NCI-H1417 (cell line): ENCODE measurements at regions not wholly inside any gene's neighbourhood (a gene's known extent, or its start where the extent isn't known, plus 50 kb on each side); places are given as distances from the start of the nearest gene placed in this dataset.

Experiments used
- DNase-seq, 3 experiments: peaks; one replicate each; lab custom pipeline; 2025; lab: John Stamatoyannopoulos, UW

DNA sequence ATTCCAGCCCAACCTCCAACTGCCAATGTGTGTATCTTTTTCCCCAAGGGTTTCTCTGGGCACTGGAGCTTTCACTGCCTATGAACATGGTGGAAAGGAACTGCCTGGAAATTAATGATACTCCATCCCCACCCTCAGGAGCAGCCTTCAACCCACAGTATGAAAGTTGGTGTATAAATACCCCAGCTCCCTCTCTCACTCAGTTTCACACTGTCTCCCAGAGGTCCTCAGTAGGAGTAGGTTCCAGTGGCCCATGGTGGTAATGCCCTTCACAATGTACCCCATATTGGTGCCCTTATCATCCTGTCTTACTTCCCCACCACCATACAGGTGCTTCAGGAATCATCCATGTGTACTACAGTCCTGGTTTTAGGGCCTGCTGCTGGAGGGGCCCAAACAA is 462.6 kb downstream of the MIAT start:
- no peak for DNase-seq

DNA sequence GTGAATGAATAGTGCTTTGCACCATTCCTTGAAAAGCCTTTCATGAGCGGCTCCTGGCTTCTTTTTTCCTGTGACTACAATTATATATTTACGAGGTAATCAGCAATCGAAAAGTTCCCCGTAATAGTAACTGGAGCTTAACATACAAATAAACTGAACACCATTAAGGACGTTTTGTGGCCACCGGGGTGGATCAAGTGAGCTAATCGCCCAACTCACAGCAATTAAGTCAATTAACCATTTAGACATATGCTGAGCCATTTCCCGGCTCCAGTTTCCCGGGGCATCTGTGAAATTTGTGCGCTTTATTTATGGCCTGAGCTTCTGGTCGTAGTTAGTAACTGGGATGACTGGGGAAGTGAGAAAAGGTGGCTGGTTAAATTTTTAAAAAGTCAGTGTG is 465.2 kb downstream of the MIAT start:
- DNase-seq = peak in 1 of 3 experiments; percentile 8

DNA sequence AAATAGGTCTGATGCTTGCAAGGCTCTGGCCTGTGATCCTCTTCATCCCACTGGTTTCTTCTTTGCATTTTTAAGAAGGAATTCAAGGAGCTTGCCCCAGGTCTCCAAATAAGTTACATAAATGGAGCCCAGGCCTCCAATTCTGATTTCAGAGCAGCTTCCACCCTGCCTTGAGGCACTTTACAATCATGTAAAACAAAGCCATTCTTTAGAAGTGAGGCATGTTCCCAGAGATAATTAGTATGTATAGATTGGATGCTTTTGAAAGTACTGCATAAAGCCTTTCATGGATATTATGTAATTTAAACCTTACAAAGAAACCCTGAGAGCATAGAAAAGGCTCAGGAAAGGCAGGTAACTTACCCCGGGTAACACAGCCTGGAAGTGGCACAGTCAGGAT is 466.5 kb downstream of the MIAT start:
- DNase-seq = no peak

DNA sequence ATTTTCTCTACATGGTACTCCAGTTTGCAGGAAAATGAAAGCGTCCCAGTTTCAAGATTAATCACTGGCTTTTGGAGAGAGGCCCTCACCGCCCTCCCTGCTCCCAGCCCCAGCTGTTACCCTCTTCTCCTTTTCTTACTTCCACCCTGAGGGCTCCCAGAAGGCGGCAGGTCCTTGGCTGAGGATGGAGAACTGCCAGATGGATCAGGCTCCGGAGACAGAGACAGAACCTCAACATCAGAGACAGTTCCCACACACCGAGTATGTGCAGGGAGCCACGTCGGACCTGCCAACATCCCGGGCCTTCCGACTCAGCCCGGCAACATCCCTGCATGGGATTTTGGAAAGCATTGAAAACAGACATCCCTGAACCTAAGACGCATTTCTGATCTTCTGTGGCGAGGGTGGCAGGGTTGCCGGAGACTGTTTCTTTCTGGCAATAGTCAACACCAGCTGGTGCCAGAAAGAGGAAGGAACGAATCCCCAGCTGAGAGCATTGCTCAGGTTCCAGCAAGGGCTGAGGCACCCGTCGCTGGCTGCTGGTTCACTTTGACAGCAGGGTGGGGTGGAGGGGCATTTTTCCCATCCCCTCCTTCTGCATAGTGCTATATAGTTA is 467.1 kb downstream of the MIAT start:
- no peak for DNase-seq

DNA sequence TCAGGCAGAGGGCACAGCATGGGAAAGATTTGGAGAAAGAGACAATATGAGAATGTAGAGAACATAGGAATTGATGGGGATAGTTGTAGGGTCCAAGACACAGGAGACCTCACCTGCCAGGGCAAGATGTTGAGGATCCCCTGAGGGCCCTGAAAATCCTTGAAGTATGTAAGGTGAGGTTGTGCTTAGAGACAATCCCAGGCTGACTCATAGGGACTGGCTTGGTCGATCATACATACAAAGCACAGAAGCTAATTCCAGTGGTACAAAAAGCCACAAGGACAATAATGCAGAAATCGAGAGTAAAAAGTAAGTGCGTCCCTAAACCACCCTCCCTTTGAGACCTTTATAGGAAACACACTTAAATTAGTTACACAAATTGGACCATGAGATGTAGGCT is 468.2 kb downstream of the MIAT start:
- DNase-seq = no peak

DNA sequence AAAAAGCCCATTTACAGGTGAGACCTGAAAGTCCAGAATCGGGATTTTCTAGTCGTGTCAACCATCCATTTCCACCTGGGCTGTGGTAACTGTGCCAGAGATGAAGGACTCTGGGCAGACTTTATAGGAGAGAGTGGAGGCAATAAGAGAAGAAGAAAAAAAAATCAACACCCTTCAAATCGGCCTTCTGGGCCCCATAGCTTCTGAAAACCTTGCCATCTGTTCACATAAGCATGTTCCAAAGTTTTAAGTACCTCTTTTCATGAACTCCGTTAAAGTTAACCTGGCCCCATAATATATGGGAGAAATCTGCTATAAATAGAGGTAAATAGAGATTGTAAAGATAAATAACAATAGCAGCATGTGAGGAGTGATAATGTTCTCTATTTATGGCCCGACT is 470.5 kb downstream of the MIAT start:
- no peak for DNase-seq

DNA sequence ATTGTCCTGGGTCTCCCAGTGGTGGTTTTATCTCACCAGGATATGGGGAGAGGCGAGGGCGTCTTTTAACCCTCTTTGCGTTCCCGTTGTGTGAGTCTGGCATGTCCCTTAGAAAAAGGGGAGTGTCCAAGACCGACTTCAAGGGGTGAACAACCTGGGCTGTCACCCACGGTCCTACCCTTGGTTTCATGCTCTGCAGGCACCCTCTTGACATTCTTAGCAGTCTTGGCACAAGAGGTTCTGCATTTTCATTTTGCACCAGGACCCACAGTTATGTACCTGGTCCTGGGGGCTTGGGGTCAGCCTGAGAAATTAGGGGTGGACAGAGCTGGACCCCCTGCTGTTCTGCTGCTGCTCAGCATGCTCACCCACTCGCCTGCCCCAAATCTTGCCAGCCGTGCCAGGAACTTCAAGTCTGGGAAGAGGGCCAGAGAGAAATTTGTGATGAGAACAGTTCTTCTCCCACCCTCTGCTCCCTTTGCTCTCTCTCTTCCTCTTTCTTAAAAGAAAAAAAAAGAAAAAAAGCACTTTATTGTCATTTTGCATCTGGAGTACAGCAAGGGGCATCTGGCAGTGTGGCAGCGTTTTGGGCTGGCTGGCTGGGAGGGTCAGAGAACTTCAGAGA is 471.2 kb downstream of the MIAT start:
- no peak for DNase-seq

DNA sequence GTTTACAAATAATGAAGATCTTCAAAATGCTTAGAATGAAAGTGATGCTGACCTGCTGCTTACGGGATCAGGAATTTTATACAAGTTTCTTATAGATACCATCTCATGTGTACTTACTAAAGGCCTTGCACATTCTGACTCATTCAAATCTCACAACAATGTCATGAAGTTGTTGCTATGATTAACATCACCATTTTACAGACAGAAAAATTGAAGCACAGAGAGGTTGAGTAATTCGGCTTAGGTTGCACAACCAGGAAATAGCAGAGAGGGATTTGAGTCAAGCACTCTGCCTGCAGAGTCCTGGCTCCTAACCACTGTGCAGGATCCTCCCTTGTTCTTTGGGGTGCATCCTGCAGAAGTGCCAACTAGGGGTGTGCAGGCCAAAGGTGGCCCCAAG is 471.9 kb downstream of the MIAT start:
- no peak for DNase-seq

DNA sequence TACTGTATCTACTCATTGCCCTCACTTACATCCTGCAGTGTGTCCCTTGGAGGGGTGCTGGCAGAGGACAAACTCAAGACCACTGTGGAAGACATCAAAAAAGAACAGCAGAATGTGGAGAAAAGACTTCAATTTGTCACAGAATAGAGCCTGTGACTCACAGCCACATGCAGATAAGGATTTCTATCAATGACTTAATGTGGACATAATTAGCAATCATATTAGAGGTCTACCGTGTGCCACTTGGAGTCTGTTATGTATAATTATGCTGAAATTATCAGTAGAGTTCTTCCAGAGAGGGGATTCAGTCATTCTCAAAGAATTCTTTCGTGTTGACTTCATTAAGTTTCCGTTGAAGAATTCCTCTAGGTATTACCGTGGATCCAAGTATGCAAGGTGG is 473.5 kb downstream of the MIAT start:
- DNase-seq = no peak

DNA sequence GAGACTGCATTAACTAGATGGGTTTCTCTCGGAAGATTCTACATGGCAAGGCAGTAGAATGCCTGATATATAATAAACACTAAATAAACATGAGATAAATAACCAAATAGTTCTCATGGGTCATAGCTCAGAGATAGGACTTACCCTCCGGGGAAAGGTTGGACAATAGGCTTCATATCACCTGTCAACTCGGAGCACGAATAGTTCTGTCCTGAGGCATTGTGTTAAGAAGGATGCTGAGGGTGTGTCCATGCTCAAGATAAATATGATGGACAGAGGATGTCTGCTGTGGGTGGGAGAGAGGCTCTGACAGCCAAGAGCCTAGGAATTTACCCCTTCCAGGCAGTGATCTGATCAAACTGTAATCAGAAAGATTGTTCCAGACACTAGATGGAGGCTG is 474.0 kb downstream of the MIAT start:
- DNase-seq = no peak

DNA sequence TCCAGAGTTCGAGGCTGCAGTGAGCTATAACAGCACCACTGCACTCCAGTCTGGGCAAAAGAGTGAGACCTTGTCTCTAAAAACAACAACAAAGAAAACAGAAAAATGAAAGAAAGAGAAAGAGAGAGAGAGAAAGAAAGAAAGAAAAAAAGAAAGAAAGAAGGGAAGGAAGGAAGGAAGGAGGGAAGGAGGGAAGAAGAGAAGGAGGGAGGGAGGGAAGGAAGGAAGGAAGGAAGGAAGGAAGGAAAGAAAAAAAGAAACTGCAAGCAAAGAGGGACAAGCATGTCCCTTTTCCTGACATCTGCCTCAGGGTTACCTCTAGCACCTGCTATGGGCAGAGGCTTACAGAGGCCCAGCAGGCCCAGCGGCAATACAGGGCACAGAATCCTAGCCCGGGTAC is 475.0 kb downstream of the MIAT start:
- DNase-seq = no peak

DNA sequence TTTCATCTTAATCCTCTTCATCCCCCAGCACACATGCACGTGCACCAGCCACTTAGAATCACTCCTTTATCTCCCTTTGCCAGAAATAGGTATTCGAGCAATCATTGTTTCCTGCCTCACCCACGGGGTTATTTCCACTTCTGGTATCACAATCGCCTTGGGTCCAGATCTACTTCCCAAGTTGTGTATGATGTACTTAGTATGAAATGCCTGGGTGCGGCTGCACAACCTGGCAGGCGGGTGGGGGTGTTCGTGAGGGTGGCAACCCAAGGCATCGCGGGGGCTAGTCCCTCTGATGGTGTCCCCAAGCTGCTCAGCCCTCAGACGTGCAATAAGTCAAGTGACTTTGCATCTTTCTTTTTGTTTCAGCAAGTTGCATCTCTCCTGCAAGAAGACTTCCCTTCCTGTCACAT is 475.6 kb downstream of the MIAT start:
- no peak for DNase-seq

DNA sequence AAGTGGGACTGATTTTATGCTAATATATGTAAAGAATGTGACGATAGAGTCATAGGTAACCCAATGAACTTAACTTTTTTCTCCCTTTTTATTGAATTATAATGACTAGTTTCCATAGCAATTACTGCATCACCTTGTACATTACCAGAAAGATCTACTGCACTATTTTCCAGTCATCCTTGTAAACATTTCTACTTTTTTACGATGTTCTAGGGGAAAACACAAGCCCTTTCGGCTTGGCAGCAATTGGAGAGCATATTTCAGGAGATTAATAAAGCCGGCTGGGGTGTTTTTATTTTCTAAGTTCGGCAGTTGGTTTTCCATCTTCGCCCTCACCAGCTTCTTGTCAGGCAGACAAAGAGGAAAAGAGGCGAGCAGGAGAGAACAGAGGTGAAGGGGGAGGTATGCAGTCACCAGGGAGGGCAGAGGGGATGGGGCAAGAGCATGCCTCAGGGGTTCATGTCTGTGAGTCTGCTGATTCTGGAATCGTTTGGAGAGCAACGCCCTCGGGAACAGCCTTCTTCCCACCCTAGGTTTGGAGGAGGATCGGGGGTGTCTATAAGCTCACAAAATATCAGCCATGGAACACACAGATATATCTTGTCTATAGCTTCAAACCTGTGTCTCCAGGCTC is 476.4 kb downstream of the MIAT start:
- no peak for DNase-seq

DNA sequence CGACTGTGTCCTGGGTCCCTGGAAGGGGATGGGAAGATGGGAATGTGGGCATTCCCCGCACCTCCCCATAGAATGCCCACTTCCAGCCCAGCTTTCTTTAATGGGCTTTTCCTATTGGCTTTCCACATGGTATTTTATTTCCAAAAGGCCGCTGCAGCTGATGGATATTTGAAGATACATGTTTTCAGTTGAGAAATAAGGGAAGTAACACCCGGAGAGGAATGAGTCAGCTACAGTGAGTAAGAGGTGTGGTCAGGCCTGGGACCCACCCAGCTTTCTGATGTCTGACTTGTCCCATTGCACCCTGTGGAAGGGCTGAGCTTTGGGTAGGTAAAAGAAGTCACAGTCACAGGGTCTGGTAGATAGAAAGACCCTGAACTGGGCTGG is 476.9 kb downstream of the MIAT start:
- no peak for DNase-seq

DNA sequence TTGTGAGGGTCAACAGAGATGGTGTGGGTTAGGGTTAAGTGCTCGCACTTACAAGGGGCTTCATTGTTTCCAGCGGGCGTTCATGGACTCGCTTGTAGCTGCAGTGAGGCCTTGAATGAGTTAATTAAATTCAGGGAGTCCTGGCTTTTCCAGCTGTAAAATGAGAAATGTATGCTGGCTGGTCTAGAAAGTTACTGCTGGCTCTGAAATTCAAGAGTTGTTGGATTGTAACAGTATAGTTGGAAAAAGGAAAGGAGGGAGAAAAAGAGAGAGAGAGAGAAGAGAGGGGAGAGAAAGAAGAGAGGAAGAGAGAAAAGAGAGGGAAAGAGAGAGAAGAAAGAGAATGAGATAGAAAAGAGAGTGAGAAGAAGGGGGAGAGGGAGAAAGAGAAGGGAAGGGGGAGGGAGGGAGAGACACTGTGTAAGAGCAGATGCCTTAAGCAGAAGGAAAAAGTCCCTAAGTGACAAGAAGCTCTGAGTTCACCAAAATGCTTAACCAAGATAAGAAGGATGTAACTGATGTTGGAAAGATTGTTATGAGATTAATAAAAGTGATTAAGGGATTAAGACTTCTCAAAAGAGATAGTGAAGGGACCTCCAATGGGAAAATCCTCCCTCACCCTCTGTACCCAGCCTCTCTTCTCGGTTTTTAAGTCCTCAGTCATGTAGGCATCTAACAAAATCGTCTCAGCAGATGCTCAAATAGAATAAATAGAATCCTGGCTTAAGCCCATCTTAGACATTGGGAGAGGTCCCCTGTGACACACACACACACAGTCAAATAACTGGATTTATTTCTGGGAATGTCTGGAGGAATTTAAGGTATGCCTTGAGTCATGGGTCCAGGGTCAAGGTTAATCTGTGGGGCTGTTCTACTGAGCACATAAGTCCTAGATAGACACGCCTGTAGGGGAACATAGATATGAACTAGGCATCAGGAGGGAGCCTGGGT is 477.9 kb downstream of the MIAT start:
- DNase-seq = no peak

DNA sequence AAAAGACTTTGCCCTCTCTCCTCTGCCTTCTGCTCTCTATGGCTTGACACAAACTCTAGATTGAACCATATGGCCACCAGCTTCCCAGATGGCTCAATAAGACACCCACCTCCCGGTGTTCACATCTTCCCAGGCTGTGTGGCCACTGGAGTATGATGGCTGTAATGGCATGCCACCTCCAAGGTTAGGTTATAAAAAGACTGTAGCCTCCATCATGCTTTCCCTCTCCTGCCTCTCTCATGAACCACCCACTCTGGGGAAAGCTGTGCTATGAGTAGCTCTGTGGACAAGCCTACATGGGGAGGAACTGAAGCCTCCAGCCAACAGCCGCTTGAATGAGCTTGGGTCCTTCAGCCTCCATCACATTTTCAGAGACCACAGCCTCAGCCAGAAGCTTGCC is 479.2 kb downstream of the MIAT start:
- no peak for DNase-seq

DNA sequence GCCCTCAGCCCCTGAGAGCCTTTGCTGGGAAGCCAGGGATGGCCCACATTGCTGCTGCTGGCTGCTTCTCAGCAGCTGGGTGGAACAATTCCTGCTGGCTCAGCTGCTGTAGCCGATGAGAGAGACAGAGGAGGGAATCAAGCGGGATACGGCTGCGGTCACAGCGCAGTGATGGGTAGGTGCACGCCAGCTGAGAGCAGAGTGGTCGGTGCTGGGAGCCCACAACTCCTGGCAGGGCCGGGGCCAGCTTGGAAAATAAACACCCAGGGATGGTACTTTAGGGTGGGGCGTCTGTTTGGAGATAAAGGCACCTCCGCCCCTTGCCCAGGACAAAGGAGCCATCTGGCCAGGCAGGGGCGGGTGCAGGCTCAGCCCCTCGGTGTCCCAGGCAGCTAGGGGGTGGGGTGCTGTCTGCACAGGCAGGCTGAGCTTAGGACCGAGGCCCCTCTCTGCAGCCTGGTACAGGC is 480.5 kb downstream of the MIAT start:
- no peak for DNase-seq

DNA sequence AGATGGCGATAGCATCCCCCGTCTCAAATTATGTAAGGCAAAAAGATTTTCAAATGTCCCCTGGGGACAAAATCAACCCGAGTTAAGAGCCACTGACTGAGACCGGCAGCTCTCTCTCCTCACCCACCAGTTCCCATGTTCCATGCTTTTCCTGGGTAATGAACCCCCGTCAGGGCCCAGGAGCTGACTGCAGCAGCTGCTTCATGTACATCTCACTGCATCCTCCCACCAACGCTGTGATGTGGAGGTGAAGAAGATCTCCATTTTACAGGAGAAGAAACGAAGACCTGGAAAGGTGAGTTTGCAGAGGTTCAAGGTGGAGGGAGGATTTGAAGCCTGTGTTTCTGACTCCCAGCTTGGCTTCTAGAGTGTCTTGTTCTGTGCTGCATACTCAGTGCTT is 481.1 kb downstream of the MIAT start:
- no peak for DNase-seq

DNA sequence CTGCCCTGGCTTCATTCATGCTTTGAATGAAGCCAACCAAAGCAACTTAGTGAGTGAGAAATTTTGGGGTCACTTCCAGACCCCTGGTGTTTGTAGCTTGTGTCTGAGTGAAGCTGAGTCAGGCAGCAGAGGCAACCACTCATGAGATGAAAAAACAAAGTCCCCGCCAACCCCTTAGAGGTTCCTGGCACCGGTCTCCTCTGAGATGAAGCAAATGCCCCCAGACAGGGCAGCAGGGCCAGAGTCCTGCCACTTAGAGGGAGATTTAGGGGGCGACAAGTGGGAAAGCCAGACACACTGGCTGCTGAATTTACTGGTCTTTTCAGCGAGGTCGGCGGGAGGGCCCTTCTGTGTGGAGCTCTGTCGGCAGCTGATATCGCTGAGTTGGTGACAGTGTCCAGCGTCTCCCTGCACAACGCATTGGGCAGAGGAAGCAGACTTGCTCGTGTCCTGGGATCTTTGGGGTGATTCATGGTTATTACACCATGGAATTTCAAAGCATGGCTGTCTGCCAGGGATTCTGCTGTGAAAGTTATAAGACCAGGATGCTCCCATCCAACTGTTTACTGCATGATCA is 482.6 kb downstream of the MIAT start:
- no peak for DNase-seq

DNA sequence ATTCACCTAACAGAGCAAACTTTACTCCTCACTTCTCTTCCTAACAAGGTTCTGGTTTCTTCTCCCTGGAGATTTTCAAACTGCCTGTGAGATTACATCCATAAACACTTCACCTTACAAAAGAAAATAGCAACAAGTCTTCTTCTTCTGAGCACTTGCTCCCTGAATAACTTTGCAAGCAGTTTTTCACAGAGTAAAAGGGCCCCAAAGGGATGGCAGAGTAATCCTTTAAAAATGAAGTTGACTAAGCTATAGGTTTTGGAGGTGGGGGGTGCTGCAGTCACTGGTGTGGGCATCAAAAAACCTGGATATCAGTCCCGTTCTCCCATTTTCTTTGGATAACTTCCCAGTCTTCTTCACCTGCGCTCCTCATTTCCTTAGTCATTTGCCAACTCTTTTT is 484.9 kb downstream of the MIAT start:
- no peak for DNase-seq

DNA sequence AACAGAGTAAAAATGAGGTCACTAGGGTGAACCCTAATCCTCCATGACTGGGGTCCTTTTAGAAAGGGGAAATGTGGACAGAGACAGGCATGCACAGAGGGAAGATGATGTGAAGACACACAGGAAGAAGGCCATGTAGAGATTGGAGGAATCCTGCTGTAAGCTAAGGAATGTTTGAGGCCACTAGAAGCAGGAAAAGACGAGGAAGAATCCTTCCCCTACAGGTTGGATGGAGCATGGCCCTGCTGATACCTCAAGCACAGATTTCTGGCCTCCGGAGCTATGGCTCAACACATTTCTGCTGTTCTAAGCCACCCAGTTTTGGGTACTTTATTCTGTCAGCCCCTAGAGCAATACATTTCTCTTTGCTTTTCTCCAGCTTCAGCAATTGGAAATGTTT is 486.9 kb downstream of the MIAT start:
- no peak for DNase-seq
